ENCODE measurements at regions not wholly inside any gene's neighbourhood (a gene's known extent, or its start where the extent isn't known, plus 50 kb on each side); places are given as distances from the start of the nearest gene placed in this dataset.

GRCh38 chr5:143524338-143524945 lies 121.0 kb upstream of the NR3C1 start:
- Histone ChIP-seq H3K4me3 (no peak overlapping the region), H4K20me1 (replicated peaks; ENCODE audit: control insufficient read depth, insufficient read depth, low read length) (no peaks in the 10 kb centered on the region), H3K9ac (ENCODE audit: insufficient read depth in 1 of 2, low read depth in 2 of 2, low read length in 2 of 2) (no peak overlapping the region), H3K27ac (ENCODE audit: extremely low read depth, low read depth, low read length) (no peak overlapping the region), H3K4me1 (replicated peaks in 1 of 2; ENCODE audit: control insufficient read depth in 2 of 2, insufficient read depth in 2 of 2, low read length in 2 of 2) (no peaks in the 10 kb centered on the region), H3K9me3 (replicated peaks; ENCODE audit: control insufficient read depth, insufficient read depth, low read depth, low read length) (no peaks in the 10 kb centered on the region), H3K9me1 (ENCODE audit: control insufficient read depth, insufficient read depth, low read length) (no peaks in the 10 kb centered on the region), H3K79me2 (ENCODE audit: control insufficient read depth, insufficient read depth, low read length) (no peaks in the 10 kb centered on the region), H3K27me3 (ENCODE audit: control insufficient read depth in 2 of 2, insufficient read depth in 2 of 2, low read length in 2 of 2) (no peaks in the 10 kb centered on the region; a peak in 1 of 5 replicates), H2AFZ (ENCODE audit: low read depth, low read length) (no peak overlapping the region), H3K36me3 (ENCODE audit: control insufficient read depth, insufficient read depth, low read length) (no peaks in the 10 kb centered on the region), H3K4me2 (ENCODE audit: insufficient read depth, low read length) (no peak overlapping the region)
- intact Hi-C loops (cut with micrococcal nuclease) = no loop called here
- FAIRE-seq = no peak
- WGBS (ENCODE audit: insufficient coverage, low coverage, missing lambda C conversion rate) = 0% methylated on average over 2 of the region's 2 CpGs
- POLR2A ChIA-PET = no interaction called here
- in situ Hi-C loops (cut with MboI) = no loop called here
- DNase-seq (ENCODE audit: extremely low read depth in 1 of 4, low spot score in 3 of 4) = no peak
- ATAC-seq = no peak
- CTCF ChIA-PET (ENCODE audit: low intra/inter-chr PET ratio) = no interaction called here
- no TSS peak for BruUV-seq (replicated peaks)
- TF ChIP-seq ZNF140 (CRISPR knock-in tag; IDR thresholded peaks at IDR 0.05) = no peak
- no peak for TF ChIP-seq ZBTB12 (CRISPR knock-in tag; IDR thresholded peaks at IDR 0.05)
- no peak for TF ChIP-seq ZNF655 (CRISPR knock-in tag; IDR thresholded peaks at IDR 0.05)
- no peak for TF ChIP-seq MTA3 (IDR thresholded peaks at IDR 0.05; ENCODE audit: borderline replicate concordance)
- no peak for TF ChIP-seq ZNF175 (CRISPR knock-in tag; IDR thresholded peaks at IDR 0.05; ENCODE audit: low read depth)
- TF ChIP-seq TAF15 (IDR thresholded peaks at IDR 0.05; ENCODE audit: low read depth, low read length) = no peak
- no peak for TF ChIP-seq ZNF143 (CRISPR knock-in tag; IDR thresholded peaks at IDR 0.05)
- no peak for TF ChIP-seq ZC3H8 (IDR thresholded peaks at IDR 0.05)
- TF ChIP-seq PTRF (tag; IDR thresholded peaks at IDR 0.05) = no peak
- TF ChIP-seq BRCA1 (IDR thresholded peaks at IDR 0.05) = no peak
- TF ChIP-seq BRCA1 (CRISPR knock-in tag; IDR thresholded peaks at IDR 0.05) = no peak
- TF ChIP-seq TRIM24 (IDR thresholded peaks at IDR 0.05) = no peak
- TF ChIP-seq, protein P1, sequence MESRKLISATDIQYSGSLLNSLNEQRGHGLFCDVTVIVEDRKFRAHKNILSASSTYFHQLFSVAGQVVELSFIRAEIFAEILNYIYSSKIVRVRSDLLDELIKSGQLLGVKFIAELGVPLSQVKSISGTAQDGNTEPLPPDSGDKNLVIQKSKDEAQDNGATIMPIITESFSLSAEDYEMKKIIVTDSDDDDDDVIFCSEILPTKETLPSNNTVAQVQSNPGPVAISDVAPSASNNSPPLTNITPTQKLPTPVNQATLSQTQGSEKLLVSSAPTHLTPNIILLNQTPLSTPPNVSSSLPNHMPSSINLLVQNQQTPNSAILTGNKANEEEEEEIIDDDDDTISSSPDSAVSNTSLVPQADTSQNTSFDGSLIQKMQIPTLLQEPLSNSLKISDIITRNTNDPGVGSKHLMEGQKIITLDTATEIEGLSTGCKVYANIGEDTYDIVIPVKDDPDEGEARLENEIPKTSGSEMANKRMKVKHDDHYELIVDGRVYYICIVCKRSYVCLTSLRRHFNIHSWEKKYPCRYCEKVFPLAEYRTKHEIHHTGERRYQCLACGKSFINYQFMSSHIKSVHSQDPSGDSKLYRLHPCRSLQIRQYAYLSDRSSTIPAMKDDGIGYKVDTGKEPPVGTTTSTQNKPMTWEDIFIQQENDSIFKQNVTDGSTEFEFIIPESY (CRISPR knock-in tag; IDR thresholded peaks at IDR 0.05) = no peak

Measured in K562 (cell line).